Head of caudate nucleus (tissue), 42 donors: ENCODE measurements at regions not wholly inside any gene's neighbourhood (a gene's known extent, or its start where the extent isn't known, plus 50 kb on each side); places are given as distances from the start of the nearest gene placed in this dataset.
A peak's percentile ranks its signal among the peaks of the same experiment; 100 is the strongest.

Source experiments
- DNase-seq, 42 donors: peaks; one replicate each; pipeline versions ENCODE4 v3.0.0 to v3.0.0-alpha.2; 2020 to 2021; ENCODE audit warnings: mixed read lengths in 7 of 42
- intact Hi-C: fragments of 100-400 bp; cut with DNase I; formaldehyde crosslinking; loops from one replicate; pipeline ENCODE4 v1.15.0; 2022

GRCh38 chr10:20995123-20995987 is 98.2 kb upstream of the NEBL start:
- DNase-seq: peak in 6 of 42 donors; percentile 13 to 42 (median 22)
- intact Hi-C loops: no loop called here

- no peak for DNase-seq
- intact Hi-C loops: no loop called here
Measured at GRCh38 chr10:20993830-20994527, 96.9 kb upstream of the NEBL start.

- intact Hi-C loops: no loop called here
- DNase-seq: no peak
Measured at GRCh38 chr10:20993389-20993788, 96.3 kb upstream of the NEBL start.

GRCh38 chr10:20991526-20991925 is 94.4 kb upstream of the NEBL start:
- DNase-seq: no peak
- intact Hi-C loops: no loop called here

- no peak for DNase-seq
- intact Hi-C loops: no loop called here
Measured at GRCh38 chr10:20990604-20991003, 93.5 kb upstream of the NEBL start.

- intact Hi-C loops: no loop called here
- DNase-seq: no peak
Measured at GRCh38 chr10:20988357-20988983, 91.4 kb upstream of the NEBL start.

- no peak for DNase-seq
- intact Hi-C loops: no loop called here
Measured at GRCh38 chr10:20986049-20986448, 88.9 kb upstream of the NEBL start.

- no peak for DNase-seq
Measured at GRCh38 chr10:20984662-20985061, 87.6 kb upstream of the NEBL start.

GRCh38 chr10:20981419-20981953 is 84.4 kb upstream of the NEBL start:
- DNase-seq: no peak
- intact Hi-C loops: no loop called here

More at GRCh38 chr10:20984662-20985061, 87.6 kb upstream of the NEBL start:
- intact Hi-C loops: no loop called here

GRCh38 chr10:20978617-20979016 is 81.5 kb upstream of the NEBL start:
- intact Hi-C loops: no loop called here
- no peak for DNase-seq

GRCh38 chr10:20977300-20977699 is 80.2 kb upstream of the NEBL start:
- DNase-seq: no peak
- intact Hi-C loops: no loop called here

GRCh38 chr10:20976891-20977290 is 79.8 kb upstream of the NEBL start:
- intact Hi-C loops: no loop called here
- no peak for DNase-seq

GRCh38 chr10:20976390-20976789 is 79.3 kb upstream of the NEBL start:
- DNase-seq: no peak
- intact Hi-C loops: no loop called here

GRCh38 chr10:20975236-20975635 is 78.1 kb upstream of the NEBL start:
- intact Hi-C loops: no loop called here
- DNase-seq: no peak

GRCh38 chr10:20972925-20973324 is 75.8 kb upstream of the NEBL start:
- DNase-seq: no peak
- intact Hi-C loops: no loop called here

GRCh38 chr10:20971901-20972300 is 74.8 kb upstream of the NEBL start:
- no peak for DNase-seq
- intact Hi-C loops: no loop called here

GRCh38 chr10:20970708-20971107 is 73.6 kb upstream of the NEBL start:
- DNase-seq: no peak
- intact Hi-C loops: no loop called here

- intact Hi-C loops: no loop called here
- DNase-seq: no peak
Measured at GRCh38 chr10:20970044-20970443, 72.9 kb upstream of the NEBL start.

GRCh38 chr10:20966426-20966825 is 69.3 kb upstream of the NEBL start:
- intact Hi-C loops: no loop called here
- DNase-seq: no peak
